Parathyroid adenoma (tissue), 2 donors: ENCODE measurements at regions not wholly inside any gene's neighbourhood (a gene's known extent, or its start where the extent isn't known, plus 50 kb on each side); places are given as distances from the start of the nearest gene placed in this dataset.

Experiments
- H2AFZ ChIP-seq: fragments of 300-600 bp; sonication (generic); one replicate; pipeline ENCODE4 v1.7.0; 2017; ENCODE audit warnings: antibody characterized with exemption, mild to moderate bottlenecking
- H3K27ac ChIP-seq: fragments of 300-600 bp; sonication (generic); one replicate; pipeline ENCODE4 v1.7.0; 2017
- H3K27me3 ChIP-seq: fragments of 300-600 bp; sonication (generic); one replicate; pipeline ENCODE4 v1.7.0; 2017; ENCODE audit warnings: low read length; ENCODE audit not compliant: control insufficient read depth, insufficient read depth
- H3K36me3 ChIP-seq: fragments of 300-600 bp; sonication (generic); one replicate; pipeline ENCODE4 v1.7.0; 2017; ENCODE audit warnings: low read length; ENCODE audit not compliant: control insufficient read depth, insufficient read depth
- H3K4me1 ChIP-seq: fragments of 300-600 bp; sonication (generic); one replicate; pipeline ENCODE4 v1.7.0; 2017; ENCODE audit warnings: control low read depth
- H3K4me2 ChIP-seq: fragments of 300-600 bp; sonication (generic); one replicate; pipeline ENCODE4 v1.7.0; 2017; ENCODE audit warnings: low read length
- H3K4me3 ChIP-seq: fragments of 300-600 bp; sonication (generic); one replicate; pipeline ENCODE4 v1.7.0; 2017; ENCODE audit warnings: low read depth, low read length
- H3K79me2 ChIP-seq: fragments of 300-600 bp; sonication (generic); one replicate; pipeline ENCODE4 v1.7.0; 2017; ENCODE audit warnings: control low read depth
- H3K9ac ChIP-seq: fragments of 300-600 bp; sonication (generic); one replicate; pipeline ENCODE4 v1.7.0; 2017; ENCODE audit warnings: mild to moderate bottlenecking
- H3K9me3 ChIP-seq: fragments of 300-600 bp; sonication (generic); one replicate; pipeline ENCODE4 v1.7.0; 2017; ENCODE audit warnings: low read length; ENCODE audit not compliant: control insufficient read depth
- TF ChIP-seq, protein P1 (sequence below): fragments of 300-600 bp; sonication (generic); IDR thresholded peaks from one replicate; pipeline ENCODE4 v1.7.0; 2017; ENCODE audit warnings: antibody characterized with exemption, mild to moderate bottlenecking
- donor health status: primary hyperparathyroidism.

DNA sequence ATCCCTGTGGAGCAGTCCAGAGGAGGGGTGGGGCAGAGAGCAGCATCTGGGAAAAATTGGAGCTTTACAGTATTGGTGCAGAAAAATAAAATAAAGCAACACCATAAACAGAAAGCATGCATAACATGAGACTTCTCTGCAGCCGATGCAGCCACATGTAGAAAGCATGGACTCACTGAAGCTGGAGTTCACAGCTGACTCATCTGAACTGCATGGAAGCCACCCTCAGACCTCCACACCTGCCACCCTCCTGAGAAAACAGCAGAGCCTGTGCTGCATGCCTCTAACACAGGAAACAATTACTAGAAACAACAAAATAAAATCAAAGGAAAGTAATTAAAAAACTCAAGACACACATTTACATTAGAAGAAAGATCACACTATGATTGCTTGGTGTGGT, 169.4 kb upstream of the ALKAL2 start:
- H3K27me3 ChIP-seq: no peaks in the 10 kb centered on the region
- no peaks in the 10 kb centered on the region for H3K4me1 ChIP-seq
- no peak overlapping the region for H2AFZ ChIP-seq
- TF ChIP-seq, protein P1, sequence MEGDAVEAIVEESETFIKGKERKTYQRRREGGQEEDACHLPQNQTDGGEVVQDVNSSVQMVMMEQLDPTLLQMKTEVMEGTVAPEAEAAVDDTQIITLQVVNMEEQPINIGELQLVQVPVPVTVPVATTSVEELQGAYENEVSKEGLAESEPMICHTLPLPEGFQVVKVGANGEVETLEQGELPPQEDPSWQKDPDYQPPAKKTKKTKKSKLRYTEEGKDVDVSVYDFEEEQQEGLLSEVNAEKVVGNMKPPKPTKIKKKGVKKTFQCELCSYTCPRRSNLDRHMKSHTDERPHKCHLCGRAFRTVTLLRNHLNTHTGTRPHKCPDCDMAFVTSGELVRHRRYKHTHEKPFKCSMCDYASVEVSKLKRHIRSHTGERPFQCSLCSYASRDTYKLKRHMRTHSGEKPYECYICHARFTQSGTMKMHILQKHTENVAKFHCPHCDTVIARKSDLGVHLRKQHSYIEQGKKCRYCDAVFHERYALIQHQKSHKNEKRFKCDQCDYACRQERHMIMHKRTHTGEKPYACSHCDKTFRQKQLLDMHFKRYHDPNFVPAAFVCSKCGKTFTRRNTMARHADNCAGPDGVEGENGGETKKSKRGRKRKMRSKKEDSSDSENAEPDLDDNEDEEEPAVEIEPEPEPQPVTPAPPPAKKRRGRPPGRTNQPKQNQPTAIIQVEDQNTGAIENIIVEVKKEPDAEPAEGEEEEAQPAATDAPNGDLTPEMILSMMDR: no peak
- no peak overlapping the region for H3K27ac ChIP-seq
- H3K9ac ChIP-seq: no peak overlapping the region
- H3K4me2 ChIP-seq: no peak overlapping the region
- H3K9me3 ChIP-seq: no peaks in the 10 kb centered on the region
- H3K4me3 ChIP-seq: no peak overlapping the region
- H3K36me3 ChIP-seq: no peaks in the 10 kb centered on the region
- no peaks in the 10 kb centered on the region for H3K79me2 ChIP-seq

DNA sequence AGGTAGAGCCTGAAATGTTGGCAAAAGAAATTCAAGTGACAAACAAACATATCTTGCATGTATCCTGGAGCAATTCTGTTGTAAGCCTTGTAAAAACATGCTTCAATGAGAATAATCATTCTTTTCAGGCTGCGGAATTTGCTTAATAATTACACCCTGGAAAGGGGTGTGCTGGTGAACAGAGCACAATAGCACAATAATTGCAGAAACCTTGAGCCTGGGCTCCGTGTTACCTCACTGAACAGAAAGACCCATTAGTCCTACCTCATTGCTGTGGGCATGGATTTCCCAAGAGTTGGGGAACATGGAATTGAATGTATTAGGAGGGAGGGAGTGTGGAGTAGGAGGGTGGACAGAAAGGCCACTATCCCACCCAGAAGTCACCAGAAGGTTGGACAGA, 168.0 kb upstream of the ALKAL2 start:
- Histone ChIP-seq H3K4me2 (no peak overlapping the region), H3K79me2 (no peaks in the 10 kb centered on the region), H3K9me3 (no peaks in the 10 kb centered on the region), H3K9ac (no peak overlapping the region), H3K4me3 (no peak overlapping the region), H3K27ac (no peak overlapping the region), H3K4me1 (no peaks in the 10 kb centered on the region), H3K36me3 (no peaks in the 10 kb centered on the region), H2AFZ (no peak overlapping the region), H3K27me3 (no peaks in the 10 kb centered on the region)
- TF ChIP-seq, protein P1: no peak

DNA sequence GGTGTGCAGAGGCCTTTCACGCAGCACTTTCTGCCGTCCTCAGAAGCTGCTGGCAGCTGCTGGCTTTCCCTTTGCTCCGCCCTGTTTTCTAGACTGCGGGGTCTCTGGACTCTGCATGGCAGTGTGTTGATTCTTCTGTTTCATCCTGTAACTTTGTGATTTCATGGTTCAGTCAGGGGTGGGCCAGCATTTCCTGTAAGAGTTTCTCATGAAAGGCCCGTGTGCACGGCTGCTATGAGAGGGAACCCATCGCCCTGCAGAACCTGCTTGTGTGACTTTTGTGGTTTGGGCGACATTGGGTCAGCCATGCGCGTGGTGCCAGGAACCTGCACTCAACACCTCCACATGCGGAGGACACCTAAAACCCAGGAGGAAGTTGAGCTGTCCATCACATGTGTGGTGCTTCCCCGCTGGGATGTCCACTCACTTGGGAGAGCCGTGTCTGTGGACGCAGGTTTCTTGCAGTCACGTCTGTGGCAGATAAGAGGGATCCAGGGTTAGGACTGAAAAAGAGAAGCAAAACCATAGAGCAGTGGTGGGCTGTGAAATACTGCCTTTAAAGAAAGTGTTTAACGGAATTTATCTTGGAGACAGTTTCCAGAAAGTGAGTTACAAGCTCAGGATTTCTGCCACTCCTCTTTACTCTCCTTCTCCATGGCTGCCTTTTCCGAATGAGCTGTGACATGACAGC, 167.3 kb upstream of the ALKAL2 start:
- Histone ChIP-seq H3K4me1 (no peaks in the 10 kb centered on the region), H3K79me2 (no peaks in the 10 kb centered on the region), H3K36me3 (no peaks in the 10 kb centered on the region), H3K27ac (no peak overlapping the region), H3K9me3 (no peaks in the 10 kb centered on the region), H2AFZ (no peak overlapping the region), H3K4me2 (no peak overlapping the region), H3K4me3 (no peak overlapping the region), H3K27me3 (no peaks in the 10 kb centered on the region), H3K9ac (no peak overlapping the region)
- TF ChIP-seq, protein P1: no peak

DNA sequence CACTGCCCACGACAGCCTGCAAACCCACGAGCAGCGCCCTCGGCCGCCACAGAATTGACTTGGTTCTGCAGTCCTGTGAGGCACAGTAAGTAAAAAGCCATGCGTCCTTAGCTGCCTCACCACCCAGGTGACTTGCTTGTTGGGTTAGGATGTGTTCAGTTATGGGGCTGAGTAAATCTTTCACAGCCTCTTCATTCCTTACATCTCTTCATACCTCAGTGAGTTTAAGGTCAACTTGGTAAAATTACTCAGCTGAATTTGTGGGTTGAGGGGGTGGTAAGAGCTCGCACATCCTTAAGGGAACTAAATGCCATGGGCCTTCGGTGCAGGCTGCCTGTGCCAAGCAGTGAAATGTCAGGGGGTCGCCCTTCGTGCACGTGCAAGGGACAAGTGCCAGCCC, 165.2 kb upstream of the ALKAL2 start:
- no peaks in the 10 kb centered on the region for H3K36me3 ChIP-seq
- H2AFZ ChIP-seq: no peak overlapping the region
- H3K4me2 ChIP-seq: no peak overlapping the region
- H3K9me3 ChIP-seq: no peaks in the 10 kb centered on the region
- H3K4me3 ChIP-seq: no peak overlapping the region
- no peak overlapping the region for H3K9ac ChIP-seq
- no peak overlapping the region for H3K27ac ChIP-seq
- TF ChIP-seq, protein P1: no peak
- H3K4me1 ChIP-seq: no peaks in the 10 kb centered on the region
- no peaks in the 10 kb centered on the region for H3K27me3 ChIP-seq
- H3K79me2 ChIP-seq: no peaks in the 10 kb centered on the region

DNA sequence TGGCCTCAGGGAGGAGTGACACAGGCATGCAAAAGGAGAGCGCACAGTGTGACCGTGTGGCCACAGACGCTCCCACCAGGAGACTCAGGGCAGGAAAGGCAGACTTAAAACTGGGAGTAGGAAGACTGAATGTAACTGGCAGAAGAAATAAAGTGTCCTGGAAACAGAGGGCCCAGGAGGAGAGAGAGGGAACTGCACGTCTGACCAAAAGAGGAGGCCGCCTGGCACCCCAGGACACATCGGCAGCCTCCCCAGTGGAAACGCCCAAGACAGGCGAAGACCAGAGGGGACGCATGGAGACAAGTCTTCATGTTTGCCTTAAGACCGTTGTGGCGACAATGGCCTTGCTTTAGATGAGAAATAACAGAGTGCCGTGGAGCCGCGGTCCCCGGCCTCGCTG, 163.6 kb upstream of the ALKAL2 start:
- Histone ChIP-seq H3K9ac (no peak overlapping the region), H3K27me3 (no peaks in the 10 kb centered on the region), H3K27ac (no peak overlapping the region), H3K4me3 (no peak overlapping the region), H3K36me3 (no peaks in the 10 kb centered on the region), H3K79me2 (no peaks in the 10 kb centered on the region), H3K4me1 (no peaks in the 10 kb centered on the region), H3K9me3 (no peaks in the 10 kb centered on the region), H2AFZ (no peak overlapping the region), H3K4me2 (no peak overlapping the region)
- TF ChIP-seq, protein P1: no peak
